ENCODE measurements at regions not wholly inside any gene's neighbourhood (a gene's known extent, or its start where the extent isn't known, plus 50 kb on each side); places are given as distances from the start of the nearest gene placed in this dataset.

DNA sequence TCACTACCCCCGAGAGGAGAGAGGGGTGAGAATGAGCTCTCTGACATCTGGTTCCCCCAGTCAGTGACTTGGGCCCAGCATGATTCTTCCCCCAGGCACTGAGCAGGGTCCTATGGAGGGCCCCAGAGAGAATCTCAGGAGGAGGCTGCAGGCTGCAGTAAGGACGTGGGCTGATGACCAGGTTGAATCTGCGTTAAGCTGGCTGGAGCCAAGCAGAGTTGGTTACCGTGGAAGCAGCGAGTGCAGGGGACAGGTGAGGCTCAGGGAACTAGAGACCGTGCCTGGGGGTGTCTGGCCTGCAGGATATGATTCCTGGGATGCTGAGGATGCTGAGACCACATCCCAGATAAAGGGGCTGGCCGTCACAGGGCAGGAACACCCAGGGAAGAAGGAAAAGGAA lies 314.3 kb upstream of the IRX1 start:
- DNase-seq (ENCODE audit: low spot score) = no peak

DNA sequence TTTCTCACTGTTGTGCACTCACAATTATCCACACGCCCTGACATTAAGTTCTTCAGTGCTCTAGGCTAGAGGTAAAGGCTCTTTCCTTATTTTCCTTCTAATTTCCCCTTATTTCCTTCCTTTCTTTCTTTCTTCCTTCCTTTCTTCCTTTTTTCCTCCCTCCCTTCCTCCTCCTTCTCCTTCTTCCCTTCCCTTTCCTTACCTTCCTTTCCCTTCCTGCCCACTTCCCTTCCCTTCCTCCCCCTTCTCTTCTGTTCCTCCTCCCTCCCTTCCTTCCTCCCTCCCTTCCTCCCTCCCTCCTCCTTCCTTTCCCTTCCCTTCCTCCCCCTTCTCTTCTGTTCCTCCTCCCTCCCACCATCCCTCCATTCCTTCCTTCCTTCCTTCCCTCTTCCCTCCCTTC lies 317.0 kb upstream of the IRX1 start:
- DNase-seq (ENCODE audit: low spot score) = no peak

DNA sequence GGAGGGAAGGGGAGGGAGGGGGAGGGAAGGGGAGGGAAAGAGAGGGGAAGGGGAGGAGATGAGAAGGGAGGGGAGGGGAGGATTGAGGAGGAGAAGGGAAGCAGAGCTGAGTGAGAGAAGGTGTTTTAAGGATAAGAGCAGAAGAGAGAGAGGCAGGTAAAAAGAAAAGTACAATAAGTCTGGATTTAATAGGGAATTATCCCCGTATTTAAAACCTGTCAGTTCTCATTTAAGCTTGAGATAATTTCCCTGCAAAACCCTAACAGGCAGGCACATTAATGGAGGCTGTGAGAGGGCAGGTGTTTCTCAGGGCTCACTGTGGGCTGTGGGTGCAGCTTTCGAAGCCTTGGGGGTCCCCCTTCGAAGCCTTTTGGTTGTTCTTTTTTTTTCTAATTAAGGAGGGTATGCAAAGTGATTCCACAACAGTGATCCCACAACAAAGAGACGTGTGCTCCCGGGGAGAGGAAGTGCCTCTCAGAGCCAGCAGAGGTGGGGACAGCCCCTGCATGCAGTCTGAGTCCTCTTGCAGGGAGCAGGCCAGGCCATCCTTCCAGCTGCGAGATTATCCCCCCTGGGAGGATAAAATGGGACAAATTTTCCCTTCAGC lies 317.9 kb upstream of the IRX1 start:
- no peak for DNase-seq (ENCODE audit: low spot score)

GRCh38 chr5:3276896-3277295 lies 318.7 kb upstream of the IRX1 start:
- no peak for DNase-seq (ENCODE audit: low spot score)

- no peak for DNase-seq (ENCODE audit: low spot score)
Measured at GRCh38 chr5:3269395-3270169, 326.1 kb upstream of the IRX1 start.

GRCh38 chr5:3268760-3269330 lies 326.8 kb upstream of the IRX1 start:
- DNase-seq (ENCODE audit: low spot score) = no peak

GRCh38 chr5:3266861-3267260 lies 328.8 kb upstream of the IRX1 start:
- no peak for DNase-seq (ENCODE audit: low spot score)

- DNase-seq (ENCODE audit: low spot score) = no peak
Measured at GRCh38 chr5:3265936-3266335, 329.7 kb upstream of the IRX1 start.

GRCh38 chr5:3265131-3265885 lies 330.3 kb upstream of the IRX1 start:
- no peak for DNase-seq (ENCODE audit: low spot score)

GRCh38 chr5:3262451-3262850 lies 333.2 kb upstream of the IRX1 start:
- no peak for DNase-seq (ENCODE audit: low spot score)

GRCh38 chr5:3261081-3261480 lies 334.6 kb upstream of the IRX1 start:
- DNase-seq (ENCODE audit: low spot score) = no peak

DNA sequence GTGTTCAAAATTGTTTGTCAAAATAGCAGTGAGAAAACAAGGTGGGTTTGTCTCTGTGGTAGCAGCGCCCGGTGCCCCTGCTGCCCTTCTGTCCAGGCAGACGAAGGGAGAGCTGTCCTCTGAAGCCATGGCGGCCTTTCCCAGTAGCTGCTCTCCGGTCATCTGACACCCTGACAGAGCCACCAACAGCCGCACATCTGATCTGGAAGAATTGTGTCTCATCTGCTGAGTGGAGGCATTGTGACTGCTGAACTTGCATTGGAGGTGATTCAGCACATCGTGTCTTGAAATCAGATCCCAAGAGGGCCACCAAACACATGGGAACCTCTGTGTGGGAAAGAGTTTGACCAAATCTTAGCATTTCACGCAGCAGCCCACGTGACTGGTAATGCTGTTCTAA lies 337.6 kb upstream of the IRX1 start:
- no peak for DNase-seq (ENCODE audit: low spot score)

- no peak for DNase-seq (ENCODE audit: low spot score)
Measured at GRCh38 chr5:3252235-3252634, 343.4 kb upstream of the IRX1 start.

- DNase-seq (ENCODE audit: low spot score) = no peak
Measured at GRCh38 chr5:3251784-3252183, 343.8 kb upstream of the IRX1 start.

DNA sequence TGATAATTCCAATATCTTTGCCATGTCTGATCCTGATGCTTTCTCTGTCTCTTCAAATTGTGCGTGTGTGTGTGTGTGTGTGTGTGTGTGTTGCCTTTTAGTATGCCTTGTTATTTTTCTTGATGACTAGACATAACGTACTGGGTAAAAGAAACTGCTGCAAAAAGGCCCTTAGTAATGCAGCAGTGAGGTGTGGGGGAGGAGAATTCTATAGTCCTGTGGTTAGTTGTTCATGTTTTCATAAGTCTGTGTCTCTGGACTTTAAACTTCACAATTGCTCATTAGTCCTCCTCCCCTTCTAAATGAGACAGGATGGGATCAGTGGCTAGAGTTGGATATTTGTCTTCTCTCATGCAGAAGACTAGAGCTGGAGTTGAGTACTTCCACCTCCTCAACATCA lies 346.2 kb upstream of the IRX1 start:
- DNase-seq (ENCODE audit: low spot score) = no peak

DNA sequence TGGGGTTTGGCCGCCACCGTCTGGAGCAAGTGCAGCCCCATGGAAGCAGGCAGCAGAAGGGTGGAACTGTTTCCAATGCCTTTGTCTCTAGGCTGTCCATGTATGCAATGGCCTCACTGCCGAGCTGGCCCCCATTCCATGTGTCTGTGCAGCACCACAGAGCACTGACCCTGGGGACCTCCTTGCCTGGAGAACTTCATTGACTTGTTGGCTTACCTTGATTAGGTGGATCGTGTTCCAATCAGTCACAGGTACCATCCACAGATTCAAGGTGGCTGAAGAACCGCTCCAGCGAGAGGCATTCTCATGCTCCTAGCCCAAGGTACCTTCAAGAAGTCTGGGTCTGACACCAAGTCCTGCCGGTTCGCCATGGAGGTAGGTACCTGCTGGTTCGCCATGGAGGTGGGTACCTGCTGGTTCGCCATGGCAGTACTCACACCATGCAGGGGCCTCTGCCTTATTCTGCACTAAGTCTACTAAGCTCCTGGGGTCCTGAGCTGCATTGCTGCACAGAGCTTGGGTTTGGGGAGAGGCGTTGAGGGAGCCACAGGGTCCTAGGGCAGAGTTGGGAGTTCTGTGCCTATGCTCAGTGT lies 358.3 kb upstream of the IRX1 start:
- no peak for DNase-seq (ENCODE audit: low spot score)

GRCh38 chr5:3234566-3234965 lies 361.1 kb upstream of the IRX1 start:
- DNase-seq (ENCODE audit: low spot score) = no peak

GRCh38 chr5:3230941-3231340 lies 364.7 kb upstream of the IRX1 start:
- no peak for DNase-seq (ENCODE audit: low spot score)

DNA sequence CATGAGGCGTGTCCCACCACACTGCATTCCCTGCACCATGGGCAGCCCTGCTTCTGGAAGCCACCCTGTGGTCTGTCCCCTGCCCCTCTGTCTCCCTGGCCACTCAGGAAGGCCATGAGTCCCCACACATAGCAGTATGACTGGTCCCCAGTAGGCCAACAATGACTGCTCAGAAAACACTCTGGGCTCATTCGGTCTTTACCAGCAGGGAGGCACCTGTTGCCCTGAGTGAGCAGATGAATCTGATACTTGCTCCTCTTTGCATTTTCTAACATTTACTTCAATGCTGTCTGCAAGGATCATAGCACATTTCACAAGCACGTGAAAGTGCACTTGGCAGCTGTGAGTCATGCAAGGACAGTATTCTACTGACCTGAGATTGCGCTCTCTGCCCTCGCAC lies 365.4 kb upstream of the IRX1 start:
- DNase-seq (ENCODE audit: low spot score) = no peak

DNA sequence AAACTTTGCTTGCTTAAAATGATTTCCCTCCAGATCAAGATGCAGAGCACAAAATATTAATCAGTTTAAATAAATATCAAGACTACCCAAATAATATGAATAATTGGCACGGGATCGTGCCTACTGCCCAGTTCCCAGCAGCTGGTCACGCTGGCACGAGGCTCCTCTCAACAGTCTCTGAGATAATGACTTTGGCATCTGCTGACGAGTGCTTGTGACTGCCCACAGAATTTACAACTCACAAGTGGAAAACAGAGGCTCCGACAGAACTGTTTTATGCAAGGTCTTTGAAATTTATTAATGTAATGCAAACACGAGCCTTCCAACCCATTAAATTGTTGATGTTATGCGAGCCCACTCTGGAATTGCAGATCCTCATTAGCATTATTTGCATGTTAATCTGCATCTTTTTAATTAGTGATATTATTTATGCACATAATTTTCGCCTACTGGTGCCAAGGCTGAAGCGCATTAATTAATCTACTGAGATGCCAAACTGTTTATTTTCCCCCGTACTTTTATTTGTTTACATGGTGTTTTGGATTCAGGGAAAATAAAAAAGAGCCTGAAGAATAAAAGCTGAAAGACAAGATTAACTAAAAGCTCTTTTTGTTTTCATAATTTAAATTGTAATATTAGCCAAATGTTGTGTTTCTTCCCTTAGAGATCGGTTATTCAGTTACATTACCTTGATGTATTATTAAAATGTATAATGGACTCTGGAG lies 369.3 kb upstream of the IRX1 start:
- peak; percentile 29 for DNase-seq (ENCODE audit: low spot score)

GRCh38 chr5:3225201-3225960 lies 370.3 kb upstream of the IRX1 start:
- DNase-seq (ENCODE audit: low spot score) = no peak

Data from H4 (cell line).